Colon (tissue), 2 donors: ENCODE measurements at regions not wholly inside any gene's neighbourhood (a gene's known extent, or its start where the extent isn't known, plus 50 kb on each side); places are given as distances from the start of the nearest gene placed in this dataset.
"Not testable (repeated sequence)": the region's sequence is repeated elsewhere in the genome, so short reads cannot be mapped to it uniquely, and the experiment has no call there.

Experiments
- FAIRE-seq: peaks from 2 replicates; lab custom pipeline; 2012; peaks lifted over from hg19 to GRCh38; lab: Jason Lieb, UNC
- donor health status: control.
- donor health status: control.

GRCh38 chrX:5290635-5291034, 938.0 kb downstream of the NLGN4X start:
- peak; percentile 14 for FAIRE-seq

- not testable (repeated sequence) for FAIRE-seq
These were observed 938.7 kb downstream of the NLGN4X start for GRCh38 chrX:5289949-5290348.

GRCh38 chrX:5278908-5279307, 949.8 kb downstream of the NLGN4X start:
- FAIRE-seq = peak; percentile 84

GRCh38 chrX:5265324-5265850, 963.3 kb downstream of the NLGN4X start:
- FAIRE-seq = no peak

- FAIRE-seq = no peak
These were observed 978.6 kb downstream of the NLGN4X start for GRCh38 chrX:5250106-5250505.

GRCh38 chrX:5242091-5242790, 986.4 kb downstream of the NLGN4X start:
- FAIRE-seq = no peak

- FAIRE-seq = no peak
These were observed 991.9 kb downstream of the NLGN4X start for GRCh38 chrX:5236749-5237148.

- FAIRE-seq = no peak
These were observed 992.6 kb downstream of the NLGN4X start for GRCh38 chrX:5236096-5236495.

- no peak for FAIRE-seq
These were observed 994.8 kb downstream of the NLGN4X start for GRCh38 chrX:5233830-5234229.

GRCh38 chrX:5220421-5220820, 1008.2 kb downstream of the NLGN4X start:
- peak; percentile 57 for FAIRE-seq

GRCh38 chrX:5194806-5195205, 1033.9 kb downstream of the NLGN4X start:
- FAIRE-seq = no peak

GRCh38 chrX:5180135-5180741, 1048.4 kb downstream of the NLGN4X start:
- FAIRE-seq = no peak

GRCh38 chrX:5176766-5177165, 1051.9 kb downstream of the NLGN4X start:
- no peak for FAIRE-seq

- no peak for FAIRE-seq
These were observed 1065.0 kb downstream of the NLGN4X start for GRCh38 chrX:5163663-5164062.

- no peak for FAIRE-seq
These were observed 1073.4 kb downstream of the NLGN4X start for GRCh38 chrX:5155301-5155700.

GRCh38 chrX:5145957-5146356, 1082.7 kb downstream of the NLGN4X start:
- no peak for FAIRE-seq

- FAIRE-seq = no peak
These were observed 1086.0 kb downstream of the NLGN4X start for GRCh38 chrX:5142644-5143043.

- FAIRE-seq = no peak
These were observed 1106.4 kb downstream of the NLGN4X start for GRCh38 chrX:5122181-5122678.

- FAIRE-seq = no peak
These were observed 1110.9 kb downstream of the NLGN4X start for GRCh38 chrX:5117816-5118215.

GRCh38 chrX:5113128-5113527, 1115.5 kb downstream of the NLGN4X start:
- FAIRE-seq = no peak

GRCh38 chrX:5100004-5100403, 1128.7 kb downstream of the NLGN4X start:
- FAIRE-seq = no peak

GRCh38 chrX:5086388-5086787, 1142.3 kb downstream of the NLGN4X start:
- no peak for FAIRE-seq

GRCh38 chrX:5084279-5084678, 1144.4 kb downstream of the NLGN4X start:
- FAIRE-seq = no peak

- no peak for FAIRE-seq
These were observed 1146.0 kb downstream of the NLGN4X start for GRCh38 chrX:5082705-5083104.
